ENCODE measurements at regions not wholly inside any gene's neighbourhood (a gene's known extent, or its start where the extent isn't known, plus 50 kb on each side); places are given as distances from the start of the nearest gene placed in this dataset.
A peak's percentile ranks its signal among the peaks of the same experiment; 100 is the strongest.

DNA sequence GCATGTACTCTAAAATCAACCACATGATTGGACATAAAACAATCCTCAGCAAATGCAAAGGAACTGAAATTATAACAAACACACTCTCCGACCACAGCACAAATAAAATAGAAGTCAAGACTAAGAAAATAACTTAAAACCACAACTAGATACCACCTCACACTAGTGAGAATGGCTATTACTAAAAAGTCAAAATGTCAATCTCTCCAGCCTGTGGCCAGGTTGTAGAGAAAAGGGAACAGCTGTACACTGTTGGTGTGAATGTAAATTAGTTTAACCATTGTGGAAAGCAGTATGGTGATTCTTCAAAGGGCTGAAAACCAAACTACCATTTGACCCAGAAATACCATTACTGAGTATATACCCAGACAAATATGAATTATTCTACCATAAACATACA, 1025.7 kb upstream of the TENM4 start:
- DNase-seq, result no peak

DNA sequence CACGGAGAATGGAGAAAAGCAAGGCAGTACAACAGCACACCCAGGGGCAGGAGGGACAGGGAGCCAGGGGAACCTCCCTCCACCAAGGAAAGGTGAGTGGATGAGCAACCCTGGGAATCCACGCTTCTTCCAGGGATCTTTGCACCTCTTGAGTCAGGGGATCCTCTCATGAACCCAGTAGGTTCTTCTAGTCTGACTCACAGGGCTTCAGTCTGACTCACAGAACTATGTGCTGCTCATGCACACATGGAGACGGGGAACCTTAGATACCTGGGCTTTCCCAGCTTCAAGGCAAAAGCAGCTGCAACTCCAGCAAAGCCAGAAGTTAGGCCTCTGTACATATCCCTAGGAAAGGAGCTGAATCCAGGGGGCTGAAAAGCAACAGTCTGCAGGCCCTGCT, 1021.4 kb upstream of the TENM4 start:
- DNase-seq, result no peak

DNA sequence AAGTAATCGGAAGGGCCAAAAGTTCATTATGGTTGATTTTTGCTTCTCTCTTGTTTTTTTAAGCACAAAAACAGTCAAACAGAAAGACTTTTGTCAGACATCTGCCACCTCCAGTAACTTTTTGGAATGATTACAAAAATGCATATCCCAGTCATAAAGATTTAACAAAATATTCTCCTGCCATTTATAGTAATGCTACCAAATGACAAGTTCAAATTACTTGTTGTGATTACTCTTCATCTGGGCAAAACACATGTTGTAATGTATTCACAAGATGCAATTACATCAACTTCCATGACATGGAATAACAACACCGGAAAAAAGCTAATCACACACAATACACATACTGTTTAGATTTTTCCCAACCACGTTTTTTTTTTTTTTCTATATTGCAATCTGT, 1017.5 kb upstream of the TENM4 start:
- no peak for DNase-seq

DNA sequence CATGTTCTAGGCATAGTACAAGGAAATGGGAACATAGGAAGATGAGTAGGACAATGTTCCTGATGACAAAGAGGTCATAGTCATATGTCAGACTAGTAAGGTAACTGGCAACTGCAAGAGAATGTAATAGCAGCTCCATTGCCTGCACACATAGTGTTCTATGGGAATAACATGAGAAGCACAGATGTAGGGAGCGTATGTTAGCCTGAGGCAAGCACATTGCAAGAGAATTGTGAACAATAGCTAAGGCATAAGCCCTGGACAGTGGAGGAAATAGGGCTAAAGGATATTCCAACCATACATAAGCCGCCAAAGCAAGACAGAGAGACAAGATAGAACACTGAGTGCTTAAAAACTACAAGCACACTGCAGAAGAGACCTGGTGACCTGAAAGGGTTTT, 1017.0 kb upstream of the TENM4 start:
- DNase-seq, result no peak

DNA sequence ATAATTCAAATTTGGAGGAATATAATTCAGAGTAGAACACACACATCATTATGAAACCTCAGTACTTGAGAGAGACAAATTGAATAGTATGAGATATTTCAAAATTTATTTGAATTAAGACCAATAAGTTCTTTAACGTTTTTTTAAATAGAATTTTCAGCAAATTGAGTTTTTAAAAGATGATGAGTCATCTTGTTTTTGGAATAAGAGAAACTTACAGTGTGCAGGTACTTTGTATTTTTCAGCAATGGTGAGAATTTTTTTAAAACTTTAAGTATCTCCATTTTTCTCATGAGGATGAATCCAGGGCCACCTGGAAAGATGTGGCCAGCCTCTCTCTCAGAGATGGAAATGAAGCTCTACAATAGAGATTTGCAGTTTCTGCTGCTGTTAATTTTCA, 1015.0 kb upstream of the TENM4 start:
- DNase-seq, result no peak

DNA sequence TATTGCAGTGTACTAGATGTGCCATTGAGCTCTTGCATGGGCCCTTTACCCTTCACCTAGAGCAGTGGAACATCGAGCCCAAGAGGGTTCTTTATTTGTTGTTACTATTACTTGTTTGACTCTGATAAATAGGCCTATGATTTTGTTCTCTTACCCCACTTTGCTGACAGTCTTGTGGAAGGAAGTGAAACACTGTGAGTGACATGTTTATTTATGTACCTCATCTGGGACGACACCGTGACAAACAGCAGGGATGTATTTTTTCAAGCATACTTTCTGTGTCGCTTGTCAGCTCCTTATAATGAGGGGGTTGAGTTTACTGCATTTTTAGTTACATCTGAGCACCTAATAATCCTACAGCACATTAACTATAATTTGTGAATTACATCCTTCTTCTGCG, 1010.3 kb upstream of the TENM4 start:
- no peak for DNase-seq

DNA sequence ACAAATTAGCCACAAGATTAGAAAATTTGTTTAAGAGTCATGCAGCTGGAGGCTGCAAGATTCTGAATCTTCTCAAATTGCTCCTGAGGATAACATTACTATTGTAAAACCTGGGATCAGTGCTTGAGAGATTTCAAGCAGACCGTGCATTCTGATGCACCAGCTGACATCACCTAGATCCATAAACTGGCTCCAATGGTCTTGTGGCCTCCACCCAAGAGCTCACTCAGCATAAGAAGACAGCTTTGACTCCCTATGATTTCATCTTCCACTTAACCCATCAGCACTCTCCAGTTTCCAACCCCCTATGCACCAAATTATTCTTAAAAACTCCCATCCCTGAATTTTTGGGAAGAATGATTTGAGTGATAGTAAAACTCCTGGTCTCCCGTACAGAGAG, 1007.9 kb upstream of the TENM4 start:
- no peak for DNase-seq

DNA sequence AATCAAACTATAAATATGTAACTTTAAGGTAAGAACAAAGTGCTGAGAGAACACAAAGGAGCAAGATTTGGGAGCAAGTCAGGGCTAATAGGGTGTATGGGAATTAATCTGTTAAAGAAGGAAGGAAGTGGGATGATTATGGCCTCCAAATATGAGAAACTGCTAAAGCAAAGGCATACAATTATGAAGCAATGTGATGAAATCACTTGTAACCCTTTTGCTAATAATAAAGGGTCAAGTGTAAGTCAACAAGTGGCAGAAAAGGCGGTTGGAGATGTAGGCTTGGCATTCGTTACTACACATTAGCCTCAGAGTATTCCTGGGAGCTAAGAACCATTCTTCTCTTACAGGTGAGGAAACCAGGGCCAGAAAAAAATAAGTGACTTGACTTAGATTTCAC, 1002.3 kb upstream of the TENM4 start:
- DNase-seq, result peak; percentile 36

DNA sequence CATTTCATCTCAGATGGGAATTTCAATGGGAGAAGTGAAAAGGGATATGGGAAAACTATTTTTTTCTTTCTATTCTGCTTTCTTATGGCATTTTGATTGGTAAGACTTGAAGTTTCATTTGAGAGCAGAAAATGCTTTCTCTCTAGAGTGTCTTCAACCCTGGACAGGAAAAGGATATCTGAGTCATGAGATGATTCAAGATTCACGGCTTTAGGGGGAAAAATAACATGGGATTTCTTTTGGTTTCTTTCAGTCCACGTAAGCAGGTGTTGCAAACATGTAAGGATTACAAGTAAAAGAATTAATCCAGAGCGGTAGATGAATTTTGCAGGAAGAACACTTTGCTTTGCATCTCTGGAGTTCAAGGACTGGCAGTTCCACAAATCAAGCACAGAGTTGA, 1001.0 kb upstream of the TENM4 start:
- DNase-seq, result peak; percentile 38

DNA sequence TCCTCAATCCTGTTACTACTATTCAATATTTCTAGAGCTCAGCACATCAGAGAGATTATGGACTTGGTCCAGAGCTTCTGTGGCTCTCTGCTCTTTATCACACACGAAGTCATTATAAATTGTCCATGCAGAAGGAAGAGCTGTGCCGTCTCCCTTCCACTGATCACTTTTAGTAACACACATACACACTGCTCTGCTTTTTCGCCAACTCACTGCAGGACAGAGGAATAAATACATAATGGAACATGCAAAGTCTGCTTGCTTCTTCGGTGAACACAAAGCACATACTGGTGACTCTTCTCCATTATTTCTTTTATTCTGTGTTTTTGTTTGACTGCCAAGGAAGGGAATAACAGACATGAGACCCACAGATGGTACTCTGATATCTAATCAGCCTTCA, 1000.0 kb upstream of the TENM4 start:
- DNase-seq, result no peak

DNA sequence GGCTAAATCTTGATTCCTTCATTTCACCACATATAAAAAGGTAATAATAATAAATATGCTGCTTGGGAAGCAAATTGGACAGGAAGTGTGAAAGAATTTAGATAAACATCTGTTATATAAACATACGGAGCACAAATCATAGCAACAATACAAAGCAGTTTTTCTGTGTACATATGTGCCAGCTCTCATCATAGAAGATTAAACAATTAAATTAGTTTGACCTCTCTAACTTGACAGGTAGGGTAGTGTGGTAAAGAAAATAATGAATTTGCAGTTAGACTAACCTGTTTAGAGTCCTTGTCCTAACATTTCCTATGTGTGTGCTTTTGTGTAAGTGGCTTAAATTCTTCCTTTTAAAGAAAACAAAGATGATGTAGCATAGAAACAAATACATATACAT, 995.7 kb upstream of the TENM4 start:
- no peak for DNase-seq

DNA sequence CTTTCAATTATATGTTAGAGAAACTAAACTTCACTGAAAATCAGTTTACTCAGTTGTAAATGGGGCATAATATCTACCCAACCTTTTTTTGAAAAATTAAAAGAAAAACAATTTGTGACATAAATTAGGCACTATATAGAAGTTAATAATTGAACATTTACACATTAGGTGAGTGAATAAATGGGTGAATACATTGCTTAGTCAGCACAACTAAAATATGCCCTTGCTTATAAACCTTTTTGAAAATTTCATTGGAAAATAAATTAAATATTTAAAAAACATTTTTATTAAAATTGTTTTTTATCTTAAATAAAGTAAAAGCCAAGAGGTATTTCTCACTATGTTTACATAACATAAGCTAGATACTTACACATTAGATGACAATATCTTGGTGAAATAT, 994.5 kb upstream of the TENM4 start:
- DNase-seq, result no peak

DNA sequence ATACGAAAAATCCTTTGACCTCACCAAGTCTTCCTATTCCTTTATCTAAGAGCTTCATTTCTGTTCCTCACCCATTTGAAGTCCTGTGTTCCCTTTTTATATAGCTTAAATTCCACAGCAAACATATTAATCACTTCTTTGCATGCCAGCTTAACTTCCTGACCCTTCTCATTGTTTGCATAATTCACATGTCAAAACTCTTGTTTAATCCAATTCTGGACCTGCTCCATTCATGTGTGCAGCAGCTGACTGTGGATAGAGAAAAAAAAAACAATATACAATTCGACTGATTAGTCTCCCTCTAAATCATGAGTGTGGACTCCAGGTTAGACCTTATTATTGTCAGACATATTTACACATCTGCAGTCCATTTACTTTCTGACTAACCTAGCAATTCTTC, 991.2 kb upstream of the TENM4 start:
- peak; percentile 28 for DNase-seq

DNA sequence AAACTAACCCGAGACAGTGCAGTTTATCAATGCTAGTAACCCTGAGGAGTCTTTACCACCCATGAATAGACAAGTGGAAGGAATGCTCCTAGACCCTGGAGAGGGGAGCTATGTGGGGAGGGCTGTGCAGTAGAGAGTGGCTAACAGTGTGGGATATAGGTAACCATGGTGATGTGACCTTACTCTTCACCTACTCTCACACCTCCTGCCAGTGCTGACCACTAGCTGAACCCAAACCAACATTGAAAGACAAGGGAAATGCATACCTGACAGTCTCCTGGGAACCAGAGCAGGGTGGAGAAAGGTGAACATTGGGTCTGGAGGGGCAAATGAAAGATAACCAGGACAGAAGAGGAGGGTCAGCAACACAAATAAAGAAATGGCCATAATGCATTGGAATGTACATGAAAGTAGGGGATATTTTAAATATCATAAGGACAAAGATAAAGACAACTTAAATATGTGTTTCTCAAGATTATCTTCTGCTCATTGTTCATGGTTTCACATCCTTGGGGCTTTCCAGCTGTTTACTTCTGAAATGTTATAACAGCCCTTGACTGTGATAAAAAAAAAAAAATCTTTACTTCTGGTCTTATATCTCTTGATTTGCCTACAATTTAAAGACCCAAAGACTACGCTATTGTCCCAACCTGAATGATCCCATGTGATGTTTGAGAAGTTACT, 983.3 kb upstream of the TENM4 start:
- no peak for DNase-seq

DNA sequence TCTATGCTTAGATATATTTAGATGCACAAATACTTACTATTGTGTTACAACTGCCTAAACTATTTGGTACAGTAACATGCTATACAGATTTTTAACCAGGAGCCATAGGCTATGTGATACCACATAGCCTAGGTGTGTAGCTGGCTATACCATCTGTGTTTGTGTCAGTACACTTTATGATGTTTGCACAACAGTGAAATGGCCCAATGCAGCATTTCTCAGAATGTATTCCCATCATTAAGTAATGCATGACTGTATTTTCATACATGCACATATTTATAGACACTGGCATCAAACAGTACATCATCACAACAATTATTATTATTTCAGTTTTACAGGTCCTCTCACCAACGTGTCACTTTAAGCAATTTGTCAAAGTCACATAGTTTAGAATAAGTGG, 979.5 kb upstream of the TENM4 start:
- no peak for DNase-seq

DNA sequence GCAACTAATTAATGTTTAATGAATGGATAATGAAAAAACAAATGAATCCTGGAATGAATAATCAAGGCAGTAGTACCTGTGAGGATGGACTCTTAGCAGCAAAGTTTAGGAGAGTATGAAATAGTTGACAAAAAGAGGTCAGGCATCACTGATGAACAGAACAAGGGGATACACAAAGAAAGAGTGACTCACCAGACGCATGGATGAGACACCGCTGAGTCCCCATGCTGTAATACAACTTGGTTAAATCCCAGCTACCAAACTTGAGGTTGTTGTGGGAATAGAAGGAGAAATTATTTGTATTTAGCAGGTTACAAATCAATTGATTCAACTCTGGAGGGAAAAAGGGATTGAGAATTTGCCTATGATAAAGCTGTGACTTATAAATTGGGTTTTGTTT, 976.9 kb upstream of the TENM4 start:
- peak; percentile 7 for DNase-seq

DNA sequence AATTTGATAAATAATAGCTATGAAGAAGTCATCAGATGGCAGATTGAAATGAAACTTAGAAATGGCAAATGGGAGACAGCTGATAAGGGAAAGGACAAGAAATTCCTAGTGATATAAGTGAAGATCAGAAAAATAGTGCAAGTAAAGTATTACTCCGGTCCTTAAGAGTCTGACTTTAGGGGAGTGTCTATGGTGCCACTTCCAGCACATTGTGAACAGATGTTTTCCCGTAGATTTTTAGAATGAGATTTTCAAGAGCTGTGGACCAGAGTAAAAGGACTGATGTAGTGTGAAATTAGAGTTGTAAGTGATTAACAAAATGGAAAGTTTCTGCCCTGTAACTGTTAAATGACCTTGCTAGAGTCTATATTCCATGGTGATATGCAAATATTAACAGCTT, 974.8 kb upstream of the TENM4 start:
- DNase-seq, result no peak

DNA sequence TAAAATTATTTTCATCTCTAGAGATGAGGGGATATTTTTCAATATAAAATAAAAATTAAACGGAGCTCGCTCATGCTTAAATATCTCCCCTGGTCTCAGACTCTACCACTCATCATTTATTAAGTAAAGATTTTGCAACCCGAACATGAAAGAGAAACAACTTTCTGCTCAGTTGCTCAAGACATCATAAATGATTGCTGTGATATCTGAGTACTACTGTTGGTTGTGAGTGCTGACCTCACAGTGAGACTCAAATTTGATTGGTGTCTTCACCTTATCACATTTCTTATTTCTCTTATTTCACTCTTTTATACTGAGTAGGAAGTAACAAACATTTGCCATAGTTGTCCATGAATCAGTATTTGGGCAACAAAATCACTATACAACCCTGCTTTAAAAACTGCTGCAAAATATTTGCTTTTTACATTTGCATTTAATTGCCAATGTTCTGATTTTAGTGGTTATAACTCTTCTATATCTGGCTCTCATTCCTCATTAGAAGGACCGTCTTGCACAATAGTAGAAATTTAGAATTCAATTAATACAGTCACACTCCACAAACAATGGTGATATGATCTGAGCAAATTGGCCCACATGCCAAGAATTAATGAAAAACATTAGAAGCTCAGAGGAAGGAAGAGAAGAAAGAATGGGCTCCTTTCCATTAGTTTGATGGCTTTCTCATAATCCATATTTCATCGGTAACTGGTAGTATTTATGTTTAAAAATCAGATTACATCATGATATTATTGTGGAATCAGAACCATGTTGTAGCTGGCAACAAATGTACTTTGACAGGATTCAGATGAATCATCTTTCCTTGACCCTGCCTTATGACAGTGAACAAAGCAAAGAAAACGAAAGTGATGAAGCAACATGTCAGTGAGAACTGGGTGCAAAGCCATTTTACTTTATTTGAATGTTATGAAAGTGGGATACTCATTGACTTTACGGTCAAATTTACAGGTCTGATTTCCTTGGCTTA, 973.6 kb upstream of the TENM4 start:
- DNase-seq, result peak; percentile 23

DNA sequence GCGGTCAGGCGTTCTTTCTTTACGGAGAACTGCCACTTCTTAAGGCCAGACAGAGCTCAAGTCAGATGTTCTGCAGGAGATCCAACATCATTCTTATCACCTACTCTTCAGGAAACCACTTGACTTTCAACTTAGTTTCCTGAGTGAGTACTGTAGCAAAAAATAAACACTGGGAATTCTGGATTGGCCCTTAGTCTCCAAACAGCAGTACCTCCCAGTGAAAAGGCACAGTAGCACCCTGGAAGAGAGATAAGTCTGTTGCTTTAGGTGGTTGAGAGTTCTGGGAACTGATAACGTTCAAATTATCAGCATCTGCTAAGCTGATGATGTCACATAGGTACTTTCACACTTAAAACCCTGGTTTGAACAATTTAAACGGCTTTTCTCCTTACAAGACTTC, 971.8 kb upstream of the TENM4 start:
- DNase-seq, result no peak

DNA sequence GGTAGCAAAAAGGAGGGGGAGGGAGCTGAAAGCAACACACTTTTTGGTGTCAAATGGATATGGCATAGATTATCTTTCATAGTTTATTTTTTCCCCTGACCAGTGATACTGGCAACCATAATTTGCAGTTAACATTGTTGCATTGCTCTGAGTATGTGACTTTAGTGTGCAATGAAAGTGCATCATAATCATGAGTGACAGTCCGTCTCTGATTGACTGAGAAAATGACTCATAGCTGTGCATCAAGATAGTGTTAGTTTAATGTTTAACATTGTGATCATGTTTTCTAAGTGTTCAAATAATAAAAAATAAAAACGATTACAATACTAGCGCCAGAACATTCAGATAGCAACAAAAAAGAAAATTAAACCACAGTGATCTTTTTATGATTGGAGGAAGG, 952.4 kb upstream of the TENM4 start:
- no peak for DNase-seq

DNA sequence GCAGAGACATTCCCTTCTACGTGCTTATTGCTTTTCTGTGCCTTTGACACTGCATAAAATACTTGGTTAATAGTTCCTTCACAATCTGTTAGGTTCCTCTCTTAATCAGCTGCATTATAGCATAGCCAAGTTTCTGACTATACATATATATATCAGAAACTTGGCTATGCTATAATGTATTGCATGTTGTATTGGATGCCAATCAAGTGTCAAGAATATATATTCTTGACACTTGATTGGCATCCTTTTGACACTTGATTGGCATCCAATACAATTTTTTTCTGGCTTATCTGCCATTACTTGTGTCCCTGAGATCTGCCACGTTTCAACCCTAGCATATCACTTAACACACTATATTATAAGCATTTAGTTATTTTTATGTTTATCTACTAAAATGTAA, 949.7 kb upstream of the TENM4 start:
- no peak for DNase-seq

DNA sequence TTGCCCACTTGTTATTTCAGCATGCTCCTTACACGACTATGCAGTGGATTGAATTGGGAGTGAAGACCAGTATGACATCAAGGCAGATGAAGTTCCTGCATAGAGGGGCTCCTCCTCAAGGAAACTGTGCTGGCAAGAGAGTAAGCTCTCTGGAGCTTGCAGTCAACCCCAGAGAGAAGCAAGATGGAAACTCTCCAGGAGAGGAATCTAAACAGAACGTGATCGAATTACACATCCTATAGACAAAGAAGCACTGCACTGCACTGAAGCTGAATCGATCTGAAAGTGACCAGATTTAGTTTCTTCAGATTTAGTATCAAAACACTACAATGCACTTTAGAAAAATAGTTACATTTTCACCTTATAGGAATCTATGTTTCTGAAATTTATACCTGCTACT, 947.7 kb upstream of the TENM4 start:
- no peak for DNase-seq

DNA sequence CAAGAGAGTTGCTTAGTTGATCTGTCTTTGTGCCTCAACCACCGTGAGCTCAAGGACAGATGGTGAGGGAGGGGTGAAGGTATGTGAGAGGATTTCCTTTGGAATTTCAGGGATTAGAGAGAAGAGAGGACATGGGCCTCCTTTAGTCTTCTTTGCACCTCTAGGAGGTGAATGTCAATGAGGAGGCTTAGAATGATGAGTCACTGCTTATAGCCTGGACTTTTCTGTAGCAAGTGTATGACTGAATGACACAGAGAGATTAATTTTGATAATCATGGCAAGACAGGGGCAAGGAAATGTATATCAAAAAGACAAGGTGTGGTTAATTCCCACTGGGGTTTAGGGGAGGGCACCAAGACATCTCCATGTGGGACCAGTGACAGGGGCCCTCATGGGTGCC, 947.3 kb upstream of the TENM4 start:
- DNase-seq, result no peak

DNA sequence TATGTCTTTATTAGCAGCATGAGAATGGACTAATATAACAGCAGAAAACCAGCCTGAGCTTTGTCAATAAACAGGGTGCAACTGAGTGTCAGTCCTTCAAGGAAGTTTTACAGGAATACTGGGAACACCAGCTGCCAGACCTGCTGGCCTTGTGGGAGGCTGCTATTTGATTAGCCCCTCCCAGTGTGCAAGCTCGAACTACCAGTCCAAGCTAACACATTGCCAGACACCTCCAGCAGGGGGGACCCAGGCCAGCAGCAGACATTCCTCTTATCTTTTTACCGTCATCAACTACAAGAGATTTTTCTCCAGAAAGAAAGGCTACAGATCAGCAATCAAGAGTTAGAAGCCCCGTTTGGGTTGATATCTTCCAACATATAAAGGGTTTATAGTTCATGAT, 942.8 kb upstream of the TENM4 start:
- DNase-seq, result no peak
